Astrocyte (in vitro differentiated cells and primary cell): ENCODE measurements at regions not wholly inside any gene's neighbourhood (a gene's known extent, or its start where the extent isn't known, plus 50 kb on each side); places are given as distances from the start of the nearest gene placed in this dataset.

Source experiments
- CTCF ChIP-seq: IDR thresholded peaks from 2 replicates; pipeline ENCODE4 v1.5.1; 2011; ENCODE audit warnings: low read depth, mild to moderate bottlenecking, inconsistent platforms, low read length, moderate library complexity; ENCODE audit not compliant: insufficient read depth
- EZH2 ChIP-seq: IDR thresholded peaks from 2 replicates; pipeline ENCODE4 v1.6.1; 2012; ENCODE audit warnings: mild to moderate bottlenecking, low read length, inconsistent platforms; ENCODE audit not compliant: insufficient read depth

- TF ChIP-seq CTCF = no peak
- no peak for TF ChIP-seq EZH2
Measured at GRCh38 chr11:107276077-107276476, 181.5 kb downstream of the CWF19L2 start.
